ENCODE measurements at regions not wholly inside any gene's neighbourhood (a gene's known extent, or its start where the extent isn't known, plus 50 kb on each side); places are given as distances from the start of the nearest gene placed in this dataset.
"Not testable (repeated sequence)": the region's sequence is repeated elsewhere in the genome, so short reads cannot be mapped to it uniquely, and the experiment has no call there.

DNA sequence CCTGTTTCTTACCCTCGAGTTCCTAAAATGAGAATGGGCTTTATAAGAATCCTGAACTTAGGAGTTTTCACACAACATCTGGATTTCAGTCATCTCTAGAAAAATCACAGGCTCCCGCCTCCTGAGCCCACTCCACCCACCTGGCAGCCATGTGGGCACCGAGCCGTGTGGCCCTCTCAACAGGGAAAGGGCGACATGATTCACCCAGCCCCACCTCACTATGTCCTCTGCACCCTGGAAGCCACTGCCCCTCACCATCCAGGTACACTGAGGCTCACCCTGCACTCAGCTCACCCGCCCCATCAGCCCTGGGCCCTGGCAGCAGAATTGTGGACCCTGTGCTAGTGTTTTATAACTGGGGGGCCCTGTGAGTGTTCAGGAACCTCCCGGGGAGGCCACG is 101.5 kb downstream of the SHANK2 start:
- DNase-seq = no peak

DNA sequence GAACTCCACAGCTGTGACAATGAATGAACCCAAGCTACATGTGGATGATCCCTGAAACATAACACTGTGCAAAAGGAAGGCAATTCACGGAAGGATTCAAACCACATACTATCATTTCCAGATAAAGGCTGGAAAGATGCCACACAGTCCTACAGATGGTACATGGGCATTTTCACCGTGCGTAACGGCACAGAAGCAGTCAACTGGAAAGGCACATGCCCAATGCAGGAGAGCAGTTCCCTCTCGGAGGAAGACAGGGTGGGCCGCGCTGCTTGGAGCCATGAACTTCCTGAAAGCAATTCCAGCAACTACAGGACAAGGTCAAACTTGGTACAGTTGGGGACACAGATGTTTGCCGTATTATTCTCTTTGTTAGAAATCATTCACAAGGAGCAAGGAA is 103.7 kb downstream of the SHANK2 start:
- no peak for DNase-seq

DNA sequence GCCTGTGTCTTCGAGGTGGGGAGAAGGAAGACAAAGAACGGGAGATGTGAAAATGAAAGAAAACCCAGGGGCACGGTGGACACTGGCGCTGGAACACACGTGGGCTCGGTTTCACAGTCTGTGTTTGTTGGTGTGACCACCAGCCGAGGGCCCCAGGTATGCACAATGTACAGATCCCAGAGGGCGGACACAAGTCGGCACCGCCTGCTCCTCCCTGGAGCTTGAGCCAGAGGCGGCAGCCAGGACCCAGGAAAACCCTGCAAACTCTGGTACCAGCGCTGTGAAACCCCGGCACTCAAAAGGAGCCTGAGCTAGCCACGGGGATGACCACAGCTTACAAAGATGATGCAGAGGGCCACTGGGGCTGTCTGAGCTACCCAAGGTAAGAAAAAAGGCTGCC is 105.0 kb downstream of the SHANK2 start:
- no peak for DNase-seq

DNA sequence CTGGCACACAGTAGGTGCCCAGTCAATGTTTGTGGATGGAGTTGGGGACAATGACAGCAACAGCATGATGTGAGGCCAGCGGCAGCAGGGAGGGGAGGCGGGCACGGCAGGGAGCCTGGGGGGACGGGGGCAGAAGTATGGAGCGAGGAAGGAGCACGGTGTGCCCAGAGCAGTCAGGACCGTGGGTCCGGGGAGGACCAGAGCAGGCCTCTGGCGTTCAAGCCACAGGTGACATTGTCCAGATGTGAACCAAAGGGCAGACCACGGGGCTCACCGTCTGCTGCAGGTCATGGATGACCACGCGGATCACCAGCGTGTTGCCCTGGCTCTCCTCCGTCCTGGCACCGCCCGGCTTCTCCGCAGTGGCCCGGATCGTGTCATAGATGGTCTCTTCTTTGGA is 105.5 kb downstream of the SHANK2 start:
- DNase-seq = no peak

DNA sequence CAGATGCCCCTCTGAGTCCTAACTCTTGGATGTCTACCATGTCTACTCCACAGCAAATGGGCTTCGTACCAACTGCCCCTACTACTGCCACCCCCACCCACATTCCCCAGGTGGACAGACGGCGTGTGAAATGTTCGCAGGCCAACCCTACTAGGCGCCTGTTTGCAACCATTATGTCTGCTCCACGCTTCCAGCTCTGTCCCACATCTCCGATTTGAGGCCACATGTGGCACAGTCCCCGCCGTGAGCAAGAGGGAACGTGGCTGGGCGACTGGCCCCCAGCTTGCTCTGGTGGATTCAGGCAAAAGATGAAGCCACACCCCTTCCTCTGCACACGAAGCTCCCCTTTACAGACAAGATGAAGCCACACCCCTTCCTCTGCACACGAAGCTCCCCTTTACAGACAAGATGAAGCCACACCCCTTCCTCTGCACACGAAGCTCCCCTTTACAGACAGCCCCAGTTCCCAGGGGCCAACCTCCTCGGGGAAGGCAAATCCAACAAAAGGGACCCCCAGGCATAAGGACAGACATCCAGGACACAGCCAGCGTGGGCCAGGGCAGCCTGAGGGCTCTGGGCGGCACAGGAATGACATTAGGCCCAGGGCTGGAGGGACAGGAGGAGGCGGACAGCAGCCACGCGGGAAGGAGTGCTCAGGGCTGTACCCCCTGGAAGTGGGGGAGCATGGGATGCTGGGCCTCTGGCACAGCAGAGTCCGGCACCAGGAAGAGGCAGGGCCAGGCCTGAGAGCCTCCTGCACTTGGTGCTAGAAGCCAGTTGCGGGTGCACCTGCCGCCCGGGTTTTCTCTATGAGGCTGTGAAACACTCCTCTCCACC is 106.2 kb downstream of the SHANK2 start:
- DNase-seq = no peak

DNA sequence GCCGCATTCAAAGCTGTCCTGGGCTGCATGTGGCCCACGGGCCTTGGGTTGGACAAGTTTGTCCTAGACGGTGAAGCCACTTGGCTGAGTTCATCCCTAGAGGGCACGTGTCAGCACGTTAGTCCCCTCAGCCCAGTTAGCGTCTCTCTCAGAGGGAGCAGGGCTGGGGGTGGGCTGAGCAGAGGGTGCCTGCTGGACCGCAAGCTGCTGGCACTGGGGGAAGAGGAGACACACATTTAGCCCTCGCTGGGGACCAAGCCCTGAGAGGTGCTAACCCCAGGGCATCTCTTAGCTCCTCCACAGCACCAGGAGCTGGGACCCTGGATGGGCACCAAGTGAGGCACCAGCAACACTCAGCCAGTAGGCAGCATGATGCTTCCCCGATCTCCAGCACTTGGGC is 107.0 kb downstream of the SHANK2 start:
- DNase-seq = no peak

DNA sequence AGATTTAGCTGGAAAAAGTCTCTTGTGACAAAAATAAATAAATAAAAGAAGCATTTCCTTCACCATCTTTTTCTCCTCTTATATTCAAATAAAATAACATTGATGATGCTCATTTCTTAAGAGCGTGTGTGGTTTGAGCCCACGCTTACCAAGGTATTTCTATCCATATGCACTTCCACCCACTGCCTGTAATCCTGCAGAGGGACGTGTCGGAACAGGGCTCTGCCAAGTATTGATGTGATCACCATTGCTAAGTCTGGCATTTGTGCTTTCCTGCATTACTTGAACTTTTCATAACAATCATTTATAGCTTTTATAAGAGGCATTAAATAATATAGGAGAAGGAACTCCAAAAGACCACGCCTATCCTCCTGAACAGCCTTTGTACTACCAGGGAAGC is 107.6 kb downstream of the SHANK2 start:
- DNase-seq = no peak

DNA sequence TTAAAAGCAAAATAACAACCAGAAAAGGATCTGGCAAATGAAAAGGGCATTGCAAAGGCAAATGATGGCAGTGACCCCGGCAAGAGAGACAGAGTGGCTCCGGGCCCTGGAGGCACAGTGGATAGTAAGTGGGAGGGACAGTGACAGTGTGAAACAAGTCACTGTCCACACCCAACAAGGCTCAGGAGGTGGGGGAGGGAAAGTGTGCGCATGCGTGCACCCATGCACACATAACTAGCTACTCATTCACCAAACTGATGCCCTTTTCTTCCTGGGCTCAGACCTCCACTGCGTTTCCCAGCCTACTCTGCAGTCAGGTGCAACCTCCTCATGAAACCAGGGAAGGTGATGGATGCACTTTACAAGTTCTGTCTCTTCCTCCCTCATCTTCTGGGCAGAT is 108.4 kb downstream of the SHANK2 start:
- no peak for DNase-seq

DNA sequence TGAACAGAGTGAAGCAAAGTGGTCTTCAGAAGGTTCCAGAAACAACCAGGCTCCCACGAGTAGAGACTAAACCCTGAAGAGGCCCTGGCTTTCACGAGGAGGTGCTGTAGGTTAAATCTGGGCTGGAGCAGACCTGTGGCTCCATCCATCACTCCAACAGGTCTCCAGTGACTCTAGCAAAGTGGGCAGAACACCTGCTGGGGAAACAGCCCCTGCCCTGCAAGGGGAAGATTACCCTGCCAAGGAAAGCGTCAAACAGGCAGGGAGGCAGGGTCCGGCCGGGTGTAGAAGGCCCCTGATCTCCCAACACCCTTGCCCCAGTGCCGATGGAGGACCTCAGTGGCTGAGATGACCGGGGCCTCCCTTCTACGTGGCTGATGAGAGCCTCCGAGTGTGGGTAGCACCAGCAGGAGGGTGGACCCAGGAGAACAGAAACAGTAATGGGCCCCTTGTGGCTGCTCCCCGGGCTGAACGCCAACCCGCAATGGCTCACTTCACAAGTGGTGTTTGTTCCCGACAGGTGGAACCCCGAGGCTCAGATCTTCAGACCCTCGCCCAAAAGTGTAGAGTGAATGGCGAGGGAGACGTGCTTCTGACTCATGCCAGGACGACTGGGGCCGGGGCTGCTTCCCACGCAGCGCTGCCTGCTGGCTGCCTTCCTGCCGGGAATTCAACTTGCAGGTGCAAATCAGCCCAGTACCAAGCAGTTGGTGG is 112.0 kb downstream of the SHANK2 start:
- DNase-seq = no peak

DNA sequence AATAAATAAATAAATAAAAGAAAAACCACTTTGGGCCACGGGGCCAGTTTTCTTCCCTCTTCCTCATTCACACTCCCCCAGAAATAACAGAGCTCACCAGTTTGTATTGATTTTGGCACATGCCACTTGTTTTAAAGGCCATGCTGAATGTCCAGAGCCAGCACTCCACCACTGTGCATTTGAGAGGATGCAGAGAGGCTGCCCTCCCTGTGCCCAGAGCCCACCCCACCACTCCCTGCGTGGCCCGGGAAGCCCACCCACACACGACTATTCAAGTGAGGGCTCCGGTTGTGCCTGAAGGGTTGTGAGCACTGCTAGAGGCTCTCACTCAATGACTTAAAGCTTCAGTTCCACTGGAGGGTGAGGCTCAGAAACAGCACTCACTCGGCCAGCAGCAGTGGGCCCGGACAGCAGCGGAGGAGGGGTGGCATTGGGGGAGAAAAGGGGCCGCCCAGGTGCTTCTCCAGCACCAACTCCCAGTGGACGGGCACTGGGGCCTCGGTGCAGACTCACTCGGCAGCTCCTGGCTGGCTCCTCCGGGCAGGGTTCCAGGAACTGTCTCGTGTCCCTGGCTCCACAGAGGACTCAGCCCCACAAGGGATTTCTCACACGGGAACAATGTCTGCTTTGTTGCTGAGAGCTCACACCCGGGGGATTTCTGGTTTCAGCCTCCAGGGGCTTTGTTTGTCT is 112.7 kb downstream of the SHANK2 start:
- DNase-seq = no peak

DNA sequence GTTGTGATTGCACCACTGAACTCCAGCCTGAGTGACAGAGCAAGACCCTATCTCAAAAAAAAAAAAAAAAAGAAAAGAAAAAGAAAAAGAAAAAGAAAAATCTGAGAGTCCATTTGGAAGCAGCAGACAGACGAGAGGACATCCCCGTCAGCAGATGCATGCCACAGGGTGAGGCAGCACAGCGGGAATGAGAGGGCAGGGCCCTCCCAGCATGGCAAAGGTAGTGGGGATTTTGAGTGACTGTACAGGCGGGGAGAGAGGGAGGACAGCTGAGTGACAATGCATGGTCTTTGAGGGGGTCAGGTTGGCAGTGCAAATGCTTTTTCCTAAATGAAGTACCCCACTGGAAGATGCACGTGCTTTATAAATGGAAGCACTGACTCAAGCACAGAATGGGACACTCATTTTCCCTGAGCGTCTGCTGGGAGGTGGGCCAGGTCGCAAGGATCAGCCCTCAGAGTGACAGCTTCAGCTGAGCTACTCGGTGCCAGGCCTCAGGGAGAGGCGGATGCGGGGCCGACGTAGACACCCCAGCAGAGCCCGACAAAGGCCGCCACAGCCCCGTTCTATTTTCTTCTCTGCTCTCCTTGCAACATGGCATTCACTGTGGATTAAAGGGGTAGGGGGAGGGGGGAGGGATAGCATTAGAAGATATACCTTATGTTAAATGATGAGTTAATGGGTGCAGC is 113.5 kb downstream of the SHANK2 start:
- no peak for DNase-seq

DNA sequence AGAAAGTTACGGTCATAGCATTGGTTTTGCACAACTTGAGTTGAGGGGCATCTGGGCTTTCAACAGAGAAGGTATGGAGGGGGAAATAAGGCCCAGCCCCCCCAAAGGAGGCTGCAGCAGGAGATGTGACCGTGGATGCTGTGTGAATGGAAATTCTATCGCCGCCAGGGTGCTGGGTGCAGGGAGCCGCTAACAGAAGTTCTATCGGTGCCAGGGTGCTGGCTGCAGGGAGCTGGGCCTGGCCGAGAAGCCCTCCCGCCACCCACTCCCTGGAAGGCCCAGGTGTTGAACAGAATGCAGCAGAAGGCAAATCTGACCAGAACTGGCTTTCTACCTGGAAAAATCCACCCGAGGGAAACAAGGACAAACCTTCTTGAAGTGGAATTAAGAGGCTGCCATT is 115.0 kb downstream of the SHANK2 start:
- DNase-seq = no peak

DNA sequence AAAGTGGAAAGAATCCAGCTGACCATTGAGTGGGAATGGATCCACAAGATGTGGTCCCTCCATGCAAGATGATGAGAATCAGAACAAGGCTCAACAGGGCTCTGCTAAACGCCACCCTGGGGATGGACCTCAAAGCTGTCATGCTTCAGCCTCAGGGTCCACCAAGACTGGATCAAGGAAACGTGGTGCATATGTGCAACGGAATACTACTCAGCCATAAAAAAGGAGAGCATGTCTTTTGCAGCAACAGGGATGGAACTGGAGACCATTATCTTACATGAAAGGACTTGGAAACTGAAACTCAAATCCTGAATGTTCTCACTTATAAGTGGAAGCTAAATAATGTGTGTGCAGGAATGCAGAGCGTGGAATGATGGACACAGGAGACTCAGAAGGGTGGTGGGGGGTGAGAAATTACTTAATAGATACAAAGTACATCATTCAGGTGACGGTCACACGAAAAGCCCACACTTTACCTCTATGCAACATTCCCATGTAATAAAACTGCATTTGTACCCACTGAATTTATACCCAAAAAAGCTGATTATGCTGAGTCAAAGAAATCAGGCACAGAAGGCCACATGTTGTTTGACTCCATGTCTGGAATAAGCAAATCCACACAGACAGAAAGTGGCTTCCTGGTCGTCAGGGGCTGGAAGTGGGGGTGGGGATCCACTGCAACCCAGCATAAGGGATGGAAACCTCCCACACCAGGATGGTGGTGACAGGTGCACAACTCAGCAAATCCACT is 116.1 kb downstream of the SHANK2 start:
- DNase-seq = no peak

DNA sequence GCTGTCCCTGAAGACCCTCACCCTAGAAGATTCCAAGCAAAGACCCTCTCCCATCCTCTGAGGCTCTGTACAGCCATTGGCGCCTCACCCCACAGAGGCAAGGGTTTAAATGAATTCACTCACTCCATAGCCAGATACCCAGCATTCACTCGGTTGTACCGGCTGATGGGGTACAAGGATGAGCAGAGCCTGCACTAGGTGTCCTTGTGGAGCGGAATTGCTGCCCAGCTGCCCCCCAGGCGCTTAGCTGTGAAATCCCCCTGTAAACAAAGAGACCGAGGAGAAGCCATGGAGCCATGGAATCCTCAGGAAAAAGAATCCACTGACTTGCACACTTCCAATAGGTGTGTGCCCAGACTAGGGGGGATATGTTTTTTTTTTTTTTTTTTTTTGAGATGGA is 117.3 kb downstream of the SHANK2 start:
- DNase-seq = no peak

DNA sequence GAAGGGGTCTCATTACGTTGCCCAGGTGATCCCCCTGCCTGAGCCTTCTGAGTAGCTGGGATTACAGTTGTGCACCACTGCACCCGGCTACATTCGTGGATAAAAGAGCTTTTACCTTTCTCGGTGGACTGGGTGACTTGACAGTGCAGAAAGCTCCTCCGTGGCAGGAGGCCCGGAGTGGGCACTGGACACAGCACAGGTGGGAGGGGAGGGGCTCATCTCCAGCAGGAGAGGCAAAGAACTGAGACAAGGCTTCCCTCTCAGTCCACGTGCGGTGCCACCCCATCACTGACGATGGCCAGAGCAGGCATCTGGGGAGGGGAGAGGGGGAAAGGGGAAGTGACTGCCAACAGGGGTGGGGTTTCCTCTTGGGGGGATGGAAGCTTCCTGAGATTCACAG is 118.4 kb downstream of the SHANK2 start:
- DNase-seq = no peak

DNA sequence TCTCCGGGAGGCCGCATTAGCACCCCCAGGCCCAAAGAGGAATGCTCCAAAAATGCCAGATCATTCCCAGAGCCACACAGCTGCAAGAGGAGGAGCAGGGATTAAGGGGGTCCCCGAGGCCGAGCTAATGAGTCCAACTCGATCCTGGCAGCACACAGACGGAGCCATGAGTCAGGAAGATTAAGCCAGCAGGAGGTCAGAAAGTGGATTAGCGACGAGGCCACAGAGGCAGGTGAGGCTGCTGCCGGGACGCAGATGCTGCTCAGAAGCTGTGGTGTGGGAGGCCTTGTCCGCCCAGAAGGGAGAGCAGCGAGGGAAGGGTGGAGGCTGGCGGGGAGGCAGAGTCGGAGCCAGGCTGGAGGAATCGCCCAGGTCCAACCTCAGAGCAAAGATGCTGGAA is 120.5 kb downstream of the SHANK2 start:
- DNase-seq = no peak

DNA sequence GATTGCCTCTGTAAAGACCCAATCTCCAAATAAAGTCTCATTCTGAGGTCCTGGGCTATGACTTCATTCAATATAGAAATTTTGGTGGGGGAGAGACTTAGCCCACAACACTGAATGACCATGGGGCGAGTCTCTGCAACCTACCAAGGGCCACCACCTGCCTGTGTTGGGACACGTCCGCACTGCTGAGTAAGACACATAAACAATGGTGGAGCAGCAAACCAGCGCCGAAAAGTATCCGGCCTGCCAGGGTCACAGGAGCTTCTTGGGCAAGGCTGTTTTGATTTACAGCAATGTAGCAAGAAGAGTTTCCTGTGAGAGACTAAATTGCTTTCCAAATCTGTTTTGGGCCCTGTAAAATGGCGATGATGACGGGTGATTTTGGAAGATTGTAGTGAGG is 122.3 kb downstream of the SHANK2 start:
- DNase-seq = no peak

DNA sequence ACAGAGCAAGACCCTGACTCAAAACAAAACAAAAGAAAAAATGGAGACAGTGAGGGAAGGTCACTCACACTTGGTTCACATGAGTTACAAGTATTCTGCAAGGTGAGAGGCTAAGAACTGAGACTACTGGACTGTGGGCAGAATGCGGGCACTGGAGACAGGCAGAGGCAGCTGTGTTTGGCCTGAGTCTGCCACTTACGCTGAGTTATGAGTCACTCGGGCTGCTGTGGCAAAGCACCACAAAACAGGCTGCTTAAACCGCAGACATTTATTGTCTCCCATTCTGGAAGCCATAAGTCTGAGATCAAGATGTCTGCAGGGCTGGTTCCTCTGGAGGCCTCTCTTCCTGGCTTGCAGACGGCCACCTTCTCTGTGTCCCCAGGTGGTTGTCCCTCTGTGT is 122.8 kb downstream of the SHANK2 start:
- DNase-seq = no peak

DNA sequence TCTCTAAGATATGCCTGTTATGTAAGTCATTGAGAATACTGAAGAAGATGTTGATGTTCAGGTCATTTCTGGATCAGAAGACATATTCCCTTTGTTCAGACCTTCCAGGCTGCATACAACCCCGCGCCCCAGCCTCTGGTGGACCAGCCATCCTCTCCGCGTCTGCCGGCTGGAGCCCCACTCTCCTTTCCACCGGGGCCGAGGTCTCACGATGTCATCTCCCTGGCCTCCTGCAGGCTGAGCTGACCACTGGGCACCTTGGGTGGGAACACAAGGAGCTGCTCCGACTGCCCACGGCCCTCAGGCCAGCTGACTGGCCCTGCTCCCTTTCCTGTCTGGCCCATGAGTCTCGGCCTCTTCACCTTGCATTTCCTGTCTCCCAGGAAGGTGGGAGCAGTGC is 124.6 kb downstream of the SHANK2 start:
- DNase-seq = no peak

DNA sequence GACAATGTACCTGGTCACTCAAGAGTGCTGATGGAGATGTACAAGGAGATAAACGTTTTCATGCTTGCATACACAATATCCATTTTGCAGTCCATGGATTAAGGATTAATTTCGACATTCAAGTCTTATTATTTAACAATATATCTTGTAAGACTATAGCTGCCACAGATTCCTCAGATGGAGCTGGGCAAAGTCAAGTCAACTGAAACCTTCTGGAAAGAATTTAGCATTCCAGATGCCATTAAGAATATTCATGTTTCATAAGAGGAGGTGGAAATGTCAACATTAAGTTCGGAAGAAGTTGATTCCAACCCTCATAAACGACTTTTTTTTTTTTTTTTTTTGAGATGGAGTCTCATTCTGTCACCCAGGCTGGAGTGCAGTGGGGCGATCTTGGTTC is 126.0 kb downstream of the SHANK2 start:
- not testable (repeated sequence) for DNase-seq

DNA sequence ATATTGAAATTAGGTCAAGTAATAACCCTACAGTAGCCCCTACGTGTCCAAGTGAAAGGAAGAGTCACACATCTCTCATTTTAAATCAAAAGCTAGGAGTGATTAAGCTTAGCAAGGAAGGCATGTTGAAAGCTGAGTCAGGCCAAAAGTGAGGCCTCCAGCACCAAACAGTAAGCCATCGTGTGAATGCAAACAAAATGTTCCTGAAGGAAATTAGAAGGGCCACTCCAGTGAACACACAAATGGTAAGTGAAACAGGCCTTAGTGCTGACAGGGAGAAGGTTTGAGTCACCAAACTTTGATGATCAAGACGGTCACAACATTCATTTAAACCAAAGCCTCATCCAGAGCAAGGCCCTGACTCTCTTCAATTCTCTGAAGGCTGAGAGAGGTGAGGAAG is 127.2 kb downstream of the SHANK2 start:
- DNase-seq = no peak

DNA sequence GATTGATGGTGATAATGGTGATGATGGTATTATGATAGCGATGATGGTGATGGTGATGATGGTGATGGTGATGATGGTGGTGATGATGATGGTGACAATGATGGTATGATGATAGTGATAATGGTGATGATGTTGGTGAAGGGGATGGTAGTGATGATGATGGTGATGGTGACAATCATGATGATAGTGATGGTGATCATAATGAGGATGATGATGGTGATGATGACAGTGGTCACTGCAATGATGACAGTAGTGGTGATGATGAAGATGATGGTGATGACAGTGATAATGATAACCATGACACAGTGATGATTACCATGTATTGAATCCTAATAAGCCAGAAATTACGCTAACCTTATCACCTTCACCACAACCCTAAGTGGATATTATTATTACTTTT is 128.2 kb downstream of the SHANK2 start:
- no peak for DNase-seq

Data from suppressor macrophage (primary cell).